ENCODE measurements at regions not wholly inside any gene's neighbourhood (a gene's known extent, or its start where the extent isn't known, plus 50 kb on each side); places are given as distances from the start of the nearest gene placed in this dataset.

DNA sequence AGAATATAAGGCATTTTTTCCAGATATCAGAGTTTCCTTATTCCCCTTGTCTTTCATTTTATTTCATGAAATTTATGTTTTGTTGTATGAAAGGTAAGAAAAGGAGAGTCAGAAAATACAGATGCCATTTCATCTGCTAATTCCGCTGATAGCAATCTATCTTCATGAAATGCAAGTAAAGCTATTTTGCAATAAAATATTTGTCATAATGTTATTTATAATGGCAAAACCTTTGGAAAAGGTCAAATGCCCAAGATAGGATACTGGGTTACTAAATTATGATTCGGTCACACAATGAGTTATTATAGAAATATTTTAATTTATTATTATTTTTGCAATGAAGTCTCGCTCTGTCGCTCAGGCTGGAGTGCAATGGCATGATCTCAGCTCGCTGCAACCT, 124.2 kb downstream of the SPP2 start:
- TF ChIP-seq, protein P1, sequence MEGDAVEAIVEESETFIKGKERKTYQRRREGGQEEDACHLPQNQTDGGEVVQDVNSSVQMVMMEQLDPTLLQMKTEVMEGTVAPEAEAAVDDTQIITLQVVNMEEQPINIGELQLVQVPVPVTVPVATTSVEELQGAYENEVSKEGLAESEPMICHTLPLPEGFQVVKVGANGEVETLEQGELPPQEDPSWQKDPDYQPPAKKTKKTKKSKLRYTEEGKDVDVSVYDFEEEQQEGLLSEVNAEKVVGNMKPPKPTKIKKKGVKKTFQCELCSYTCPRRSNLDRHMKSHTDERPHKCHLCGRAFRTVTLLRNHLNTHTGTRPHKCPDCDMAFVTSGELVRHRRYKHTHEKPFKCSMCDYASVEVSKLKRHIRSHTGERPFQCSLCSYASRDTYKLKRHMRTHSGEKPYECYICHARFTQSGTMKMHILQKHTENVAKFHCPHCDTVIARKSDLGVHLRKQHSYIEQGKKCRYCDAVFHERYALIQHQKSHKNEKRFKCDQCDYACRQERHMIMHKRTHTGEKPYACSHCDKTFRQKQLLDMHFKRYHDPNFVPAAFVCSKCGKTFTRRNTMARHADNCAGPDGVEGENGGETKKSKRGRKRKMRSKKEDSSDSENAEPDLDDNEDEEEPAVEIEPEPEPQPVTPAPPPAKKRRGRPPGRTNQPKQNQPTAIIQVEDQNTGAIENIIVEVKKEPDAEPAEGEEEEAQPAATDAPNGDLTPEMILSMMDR (IDR thresholded peaks at IDR 0.05) = no peak
- TF ChIP-seq POLR2A (IDR thresholded peaks at IDR 0.05) = no peak

Measured in lower leg skin (tissue), 3 donors.